ENCODE measurements at regions not wholly inside any gene's neighbourhood (a gene's known extent, or its start where the extent isn't known, plus 50 kb on each side); places are given as distances from the start of the nearest gene placed in this dataset.

GRCh38 chr5:174511714-174512253 is 212.6 kb upstream of the MSX2 start:
- Mint-ChIP-seq H3K27me3 (no peaks in the 10 kb centered on the region), H3K36me3 (ENCODE audit: low read depth) (no peaks in the 10 kb centered on the region), H3K9me3 (no peaks in the 10 kb centered on the region), H3K27ac (no peak overlapping the region), H3K4me3 (no peak overlapping the region), H3K4me1 (ENCODE audit: low read depth) (no peaks in the 10 kb centered on the region)

- Mint-ChIP-seq H3K36me3 (ENCODE audit: low read depth) (no peaks in the 10 kb centered on the region), H3K27ac (no peak overlapping the region), H3K27me3 (peaks cover 4% of the 10 kb centered on the region), H3K4me3 (no peak overlapping the region), H3K4me1 (ENCODE audit: low read depth) (no peaks in the 10 kb centered on the region), H3K9me3 (no peaks in the 10 kb centered on the region)
Measured at GRCh38 chr5:174514325-174514724, 210.1 kb upstream of the MSX2 start.

- H3K27me3 Mint-ChIP-seq = peaks cover 4% of the 10 kb centered on the region
- H3K27ac Mint-ChIP-seq = no peak overlapping the region
- no peaks in the 10 kb centered on the region for H3K4me1 Mint-ChIP-seq (ENCODE audit: low read depth)
- H3K36me3 Mint-ChIP-seq (ENCODE audit: low read depth) = no peaks in the 10 kb centered on the region
- no peak overlapping the region for H3K4me3 Mint-ChIP-seq
- H3K9me3 Mint-ChIP-seq = no peaks in the 10 kb centered on the region
Measured at GRCh38 chr5:174514983-174515394, 209.4 kb upstream of the MSX2 start.

- H3K9me3 Mint-ChIP-seq = no peaks in the 10 kb centered on the region
Measured at GRCh38 chr5:174516741-174517140, 207.6 kb upstream of the MSX2 start.

DNA sequence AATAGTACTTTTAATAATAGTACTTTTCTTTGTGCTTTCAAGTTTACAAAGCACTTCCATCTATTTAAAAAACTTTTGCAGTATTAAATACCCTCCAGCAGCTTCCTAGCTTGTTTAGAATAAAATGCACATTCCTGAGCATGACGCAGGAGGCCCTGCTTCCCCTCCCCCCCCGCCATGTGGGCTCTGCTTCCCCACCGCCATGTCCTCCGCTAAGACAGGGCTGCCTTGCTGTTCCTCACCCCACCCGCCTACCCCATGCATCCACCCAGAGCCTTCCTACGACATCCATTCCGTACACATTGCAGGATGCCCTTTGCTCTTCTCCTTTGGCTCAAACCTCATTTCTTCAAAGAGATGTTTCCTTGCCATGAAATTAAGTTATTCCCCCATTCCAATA is 205.9 kb upstream of the MSX2 start:
- Mint-ChIP-seq H3K27me3 (peaks cover 4% of the 10 kb centered on the region), H3K27ac (no peak overlapping the region), H3K36me3 (ENCODE audit: low read depth) (no peaks in the 10 kb centered on the region), H3K9me3 (no peaks in the 10 kb centered on the region), H3K4me3 (no peak overlapping the region), H3K4me1 (ENCODE audit: low read depth) (no peaks in the 10 kb centered on the region)

More at GRCh38 chr5:174516741-174517140, 207.6 kb upstream of the MSX2 start:
- Mint-ChIP-seq H3K4me1 (ENCODE audit: low read depth) (no peaks in the 10 kb centered on the region), H3K27me3 (peaks cover 4% of the 10 kb centered on the region), H3K36me3 (ENCODE audit: low read depth) (no peaks in the 10 kb centered on the region), H3K4me3 (no peak overlapping the region), H3K27ac (no peak overlapping the region)

DNA sequence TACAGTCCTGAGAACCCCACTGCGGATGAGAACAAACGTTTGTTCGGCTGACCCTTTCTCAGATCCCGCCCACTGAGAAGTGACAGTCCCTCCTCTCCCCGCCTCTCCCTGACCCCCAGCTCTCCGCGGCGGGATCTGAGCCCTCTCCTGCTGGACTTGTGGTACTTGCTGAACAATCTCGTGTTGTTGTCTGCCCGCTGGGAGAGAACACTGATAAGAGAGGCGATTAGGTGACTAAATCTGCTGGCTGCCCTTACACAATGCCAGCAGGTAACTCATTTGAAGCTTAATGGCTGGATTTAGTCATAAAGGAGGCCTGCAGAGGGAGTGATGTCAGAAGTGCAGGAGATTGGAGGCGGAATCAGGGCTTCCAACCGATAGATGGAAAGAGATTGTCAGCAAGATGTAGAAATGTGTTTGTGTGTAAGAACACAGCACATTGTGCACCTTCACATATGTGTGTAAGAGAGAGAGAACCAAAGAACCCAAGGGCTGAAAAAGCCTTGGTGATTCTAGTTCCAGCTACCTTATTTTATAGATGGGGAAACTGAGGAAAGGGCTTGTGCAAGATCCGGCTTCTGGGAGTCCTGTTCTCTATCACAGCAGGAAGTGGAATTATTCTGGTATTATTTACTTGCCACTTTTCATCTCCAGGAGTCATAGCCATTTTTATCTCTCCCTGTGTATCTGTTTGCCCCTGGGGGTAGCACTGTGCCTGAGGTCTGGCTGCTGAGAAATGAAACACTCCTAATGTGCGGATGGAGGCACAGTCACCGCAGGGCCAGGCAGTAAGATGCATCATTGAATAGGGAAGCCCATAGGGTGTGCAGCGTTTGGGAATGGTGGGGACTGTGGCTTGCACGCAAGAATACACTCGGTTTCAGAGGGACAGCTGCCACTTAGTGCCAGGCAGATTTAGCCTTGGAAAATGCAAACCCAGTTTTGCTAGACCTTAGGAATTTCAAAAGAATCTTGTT is 203.7 kb upstream of the MSX2 start:
- no peaks in the 10 kb centered on the region for H3K9me3 Mint-ChIP-seq
- H3K27ac Mint-ChIP-seq = no peak overlapping the region
- H3K36me3 Mint-ChIP-seq (ENCODE audit: low read depth) = no peaks in the 10 kb centered on the region
- no peaks in the 10 kb centered on the region for H3K4me1 Mint-ChIP-seq (ENCODE audit: low read depth)
- H3K4me3 Mint-ChIP-seq = no peak overlapping the region
- peaks cover 4% of the 10 kb centered on the region for H3K27me3 Mint-ChIP-seq

DNA sequence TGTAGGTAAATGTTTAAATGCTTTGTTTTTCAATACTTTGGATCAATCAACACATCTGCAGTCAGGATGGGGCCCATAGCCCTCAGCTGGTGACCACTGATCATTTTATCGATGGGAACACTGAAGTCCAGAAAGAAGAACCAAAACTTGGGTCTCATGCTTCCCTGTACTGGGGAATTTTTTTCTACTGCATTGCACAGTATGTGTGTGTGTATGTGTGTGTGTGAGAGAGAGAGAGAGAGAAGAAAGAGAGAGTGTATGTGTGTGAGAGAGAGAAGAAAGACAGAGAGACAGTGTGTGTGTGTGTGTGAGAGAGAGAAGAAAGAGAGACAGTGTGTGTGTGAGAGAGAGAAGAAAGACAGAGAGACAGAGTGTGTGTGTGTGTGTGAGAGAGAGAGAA is 202.9 kb upstream of the MSX2 start:
- H3K9me3 Mint-ChIP-seq = no peaks in the 10 kb centered on the region
- no peak overlapping the region for H3K4me3 Mint-ChIP-seq
- H3K27ac Mint-ChIP-seq = no peak overlapping the region
- H3K36me3 Mint-ChIP-seq (ENCODE audit: low read depth) = no peaks in the 10 kb centered on the region
- H3K4me1 Mint-ChIP-seq (ENCODE audit: low read depth) = no peaks in the 10 kb centered on the region
- peaks cover 4% of the 10 kb centered on the region for H3K27me3 Mint-ChIP-seq

DNA sequence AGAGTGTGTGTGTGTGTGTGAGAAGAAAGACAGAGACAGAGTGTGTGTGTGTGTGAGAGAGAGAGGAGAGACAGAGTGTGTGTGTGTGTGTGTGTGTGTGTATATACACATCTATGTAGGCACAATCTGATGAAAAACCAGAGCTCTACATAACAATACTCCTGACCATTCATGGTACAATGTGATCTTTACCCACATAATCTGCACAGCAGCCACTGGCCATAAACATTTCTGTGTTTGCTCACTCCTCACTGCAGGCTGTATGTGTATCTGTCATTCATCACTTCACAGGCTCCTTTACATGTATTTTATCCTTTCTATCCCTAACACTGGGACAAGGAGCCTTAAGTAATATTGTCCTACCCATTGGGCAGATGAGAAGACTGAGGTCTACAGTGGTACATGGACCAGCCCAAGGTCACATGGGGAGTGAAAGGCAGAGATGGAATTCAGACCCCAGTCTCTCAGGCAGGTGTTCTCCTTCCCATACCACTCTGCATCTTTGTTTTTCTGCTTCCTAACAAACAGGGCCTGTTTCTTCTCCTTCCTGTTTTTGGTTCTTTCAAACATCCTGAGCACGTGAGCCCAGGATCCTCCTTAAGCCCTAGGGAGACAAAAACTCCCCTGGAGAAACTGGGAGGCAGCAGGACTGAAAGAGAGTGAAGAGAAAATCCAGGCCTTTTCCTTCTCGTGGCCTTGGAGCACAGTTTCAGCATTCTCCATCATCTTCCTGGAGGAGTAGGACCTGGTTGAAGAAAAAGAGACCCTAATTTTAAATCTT is 201.7 kb upstream of the MSX2 start:
- H3K4me3 Mint-ChIP-seq = no peak overlapping the region
- H3K27me3 Mint-ChIP-seq = peaks cover 4% of the 10 kb centered on the region
- no peak overlapping the region for H3K27ac Mint-ChIP-seq
- H3K9me3 Mint-ChIP-seq = no peaks in the 10 kb centered on the region
- no peaks in the 10 kb centered on the region for H3K4me1 Mint-ChIP-seq (ENCODE audit: low read depth)
- no peaks in the 10 kb centered on the region for H3K36me3 Mint-ChIP-seq (ENCODE audit: low read depth)

DNA sequence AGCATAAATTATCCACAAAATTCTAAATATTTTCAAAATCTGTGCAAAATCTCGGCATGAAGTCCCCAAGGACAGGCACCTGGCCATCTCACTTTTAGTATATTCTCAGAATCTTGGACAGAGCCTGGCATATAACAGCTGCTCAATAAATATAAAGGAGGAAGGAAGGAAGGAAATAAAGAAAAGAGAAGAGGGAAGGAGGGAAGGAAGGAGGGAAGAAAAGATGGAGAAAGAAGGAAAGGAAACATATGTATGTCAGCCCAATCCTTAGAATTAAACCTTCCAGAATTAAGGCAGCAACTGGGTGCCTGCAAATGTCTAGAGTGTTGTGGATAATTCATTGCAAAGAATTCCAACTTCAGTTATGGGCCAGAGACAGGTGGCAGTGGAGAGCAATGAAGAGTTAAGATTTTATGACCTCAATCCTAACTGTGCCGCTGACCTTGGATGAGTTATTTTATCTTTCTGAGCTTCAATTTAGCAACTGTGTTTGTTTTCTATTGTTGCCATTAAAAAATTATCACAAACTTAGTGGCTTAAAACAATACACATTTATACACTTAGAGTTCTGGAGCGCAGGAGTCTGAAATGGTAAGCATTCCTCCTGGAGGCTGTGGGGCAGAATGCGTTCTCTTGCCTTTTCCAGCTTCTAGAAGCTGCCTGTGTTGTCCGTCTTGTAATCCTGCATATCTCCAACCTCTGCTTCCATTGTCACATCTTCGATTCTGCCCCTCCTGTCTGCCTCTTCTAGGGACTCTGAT is 200.9 kb upstream of the MSX2 start:
- no peak overlapping the region for H3K27ac Mint-ChIP-seq
- H3K4me1 Mint-ChIP-seq (ENCODE audit: low read depth) = no peaks in the 10 kb centered on the region
- peaks cover 4% of the 10 kb centered on the region for H3K27me3 Mint-ChIP-seq
- H3K4me3 Mint-ChIP-seq = no peak overlapping the region
- H3K9me3 Mint-ChIP-seq = no peaks in the 10 kb centered on the region
- no peaks in the 10 kb centered on the region for H3K36me3 Mint-ChIP-seq (ENCODE audit: low read depth)

DNA sequence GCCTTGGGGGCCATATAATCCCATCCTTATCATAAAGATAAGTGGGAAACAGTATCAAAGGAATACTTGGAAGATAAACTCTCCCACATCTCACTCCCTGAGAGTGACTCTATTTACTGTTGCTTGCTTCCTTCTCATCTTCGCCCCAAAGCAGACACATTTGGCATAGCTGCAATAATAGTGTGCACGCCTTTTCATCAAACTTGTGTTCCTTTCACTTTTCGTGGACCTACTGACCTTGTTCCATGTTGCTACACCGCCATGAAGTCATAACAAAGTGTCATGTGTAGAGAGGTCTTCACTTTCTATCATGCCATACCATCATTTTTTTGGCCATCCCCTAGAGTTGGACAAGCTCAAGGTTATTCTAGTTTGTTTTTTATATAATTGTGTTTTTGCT is 200.0 kb upstream of the MSX2 start:
- Mint-ChIP-seq H3K9me3 (no peaks in the 10 kb centered on the region), H3K27me3 (peaks cover 2% of the 10 kb centered on the region), H3K4me3 (no peak overlapping the region), H3K27ac (no peak overlapping the region), H3K4me1 (ENCODE audit: low read depth) (no peaks in the 10 kb centered on the region), H3K36me3 (ENCODE audit: low read depth) (no peaks in the 10 kb centered on the region)

- Mint-ChIP-seq H3K27ac (no peak overlapping the region), H3K27me3 (peaks cover 2% of the 10 kb centered on the region), H3K36me3 (ENCODE audit: low read depth) (no peaks in the 10 kb centered on the region), H3K9me3 (no peaks in the 10 kb centered on the region), H3K4me3 (no peak overlapping the region), H3K4me1 (ENCODE audit: low read depth) (no peaks in the 10 kb centered on the region)
Measured at GRCh38 chr5:174526177-174526576, 198.2 kb upstream of the MSX2 start.

- H3K27ac Mint-ChIP-seq = no peak overlapping the region
- H3K27me3 Mint-ChIP-seq = peaks cover 8% of the 10 kb centered on the region
- no peaks in the 10 kb centered on the region for H3K36me3 Mint-ChIP-seq (ENCODE audit: low read depth)
- H3K4me3 Mint-ChIP-seq = no peak overlapping the region
- H3K9me3 Mint-ChIP-seq = no peaks in the 10 kb centered on the region
- no peaks in the 10 kb centered on the region for H3K4me1 Mint-ChIP-seq (ENCODE audit: low read depth)
Measured at GRCh38 chr5:174527916-174528540, 196.4 kb upstream of the MSX2 start.

- Mint-ChIP-seq H3K9me3 (no peaks in the 10 kb centered on the region), H3K4me1 (ENCODE audit: low read depth) (no peaks in the 10 kb centered on the region), H3K27me3 (peaks cover 11% of the 10 kb centered on the region), H3K27ac (no peak overlapping the region), H3K4me3 (no peak overlapping the region), H3K36me3 (ENCODE audit: low read depth) (no peaks in the 10 kb centered on the region)
Measured at GRCh38 chr5:174528821-174529544, 195.4 kb upstream of the MSX2 start.

Data from stimulated activated naive CD8-positive, alpha-beta T cell treated with anti-CD3 and anti-CD28 coated beads, Interleukin-15, Interleukin-2, amounts not matched to agents 100 ng/mL and 50 ng/mL, for 24 hours (primary cell).